HCT116 (cell line): ENCODE measurements at regions not wholly inside any gene's neighbourhood (a gene's known extent, or its start where the extent isn't known, plus 50 kb on each side); places are given as distances from the start of the nearest gene placed in this dataset.

Source experiments
- ATAC-seq: fragments of 200-7000 bp; cut with Tn5 transposase; 2 replicates; pipeline ENCODE4 v1.9.1; 2020; ENCODE audit warnings: mild to moderate bottlenecking, moderate library complexity
- BruUV-seq: library from RNA; stranded (reverse); fragments of 400-500 nt; replicated peaks from 2 replicates; lab custom pipeline; 2021; lab: Mats Ljungman, UMichigan
- CTCF ChIA-PET: fragments of 300-600 bp; sonication (Branson Sonifier 250); formaldehyde crosslinking; loops from one replicate; lab custom pipeline; 2021; ENCODE audit warnings: antibody characterized with exemption; lab: Charles Lee
- POLR2A ChIA-PET: fragments of 300-600, 350-600 bp; sonication (Branson Sonifier 250); formaldehyde crosslinking; loops from one replicate; lab custom pipeline; 2021; ENCODE audit warnings: antibody characterized with exemption; lab: Charles Lee
- RAD21 ChIA-PET, 2 experiments: fragments of 300-600 bp; sonication (Branson Sonifier 250); formaldehyde crosslinking; loops; one replicate each; lab custom pipeline; 2023; ENCODE audit warnings: low total read pairs in 2 of 2; ENCODE audit not compliant: uncharacterized antibody in 2 of 2, unreplicated experiment in 2 of 2, low non-redundant PET in 1 of 2; lab: Charles Lee
- DNase-seq: peaks from one replicate; pipeline ENCODE4 v3.0.0-alpha.2; 2010; ENCODE audit warnings: low read depth, low spot score
- H2AFZ ChIP-seq: fragments of 200-600 bp; shearing (Covaris generic), sonication (generic); 2 replicates; pipeline ENCODE4 v1.6.1; 2017; ENCODE audit warnings: low read depth, mixed run types, mixed read lengths, antibody characterized with exemption, low read length; ENCODE audit not compliant: poor library complexity, severe bottlenecking
- H3K27ac ChIP-seq: 2 replicates; pipeline ENCODE4 v1.5.1; 2012; ENCODE audit warnings: low read depth, low read length
- H3K27me3 ChIP-seq: fragments of 200-600 bp; sonication (generic); 2 replicates; pipeline ENCODE4 v1.6.1; 2016; ENCODE audit warnings: mixed run types, low read length, mixed read lengths; ENCODE audit not compliant: insufficient read depth
- H3K36me3 ChIP-seq, 2 experiments: fragments of 200-500 bp in 1 of 2; fragments of 200-600 bp in 1 of 2; sonication (Bioruptor generic) in 1 of 2; sonication (generic) in 1 of 2; 2 replicates each; pipeline versions ENCODE4 v1.5.1 to v1.6.1; 2014 to 2016; ENCODE audit warnings: low read length in 2 of 2, inconsistent platforms in 1 of 2, mixed read lengths in 1 of 2, mixed run types in 1 of 2; ENCODE audit not compliant: insufficient read depth in 2 of 2, control insufficient read depth in 1 of 2
- H3K4me1 ChIP-seq, 2 experiments: fragments of 200-600 bp in 1 of 2; sonication (generic) in 1 of 2; 2 replicates each; pipeline versions ENCODE4 v1.5.1 to v1.6.1; 2012 to 2017; ENCODE audit warnings: low read length in 2 of 2, inconsistent platforms in 1 of 2, mild to moderate bottlenecking in 1 of 2, mixed read lengths in 1 of 2, mixed run types in 1 of 2, moderate library complexity in 1 of 2; ENCODE audit not compliant: insufficient read depth in 2 of 2, control insufficient read depth in 1 of 2
- H3K4me2 ChIP-seq: fragments of 200-600 bp; sonication (generic); 2 replicates; pipeline ENCODE4 v1.6.1; 2017; ENCODE audit warnings: mixed run types, low read length, mixed read lengths
- H3K4me3 ChIP-seq, 2 experiments: fragments of 200-600 bp in 1 of 2; sonication (generic) in 1 of 2; replicated peaks in 1 of 2; 2 replicates each; pipeline ENCODE4 v1.5.1; 2011 to 2016; ENCODE audit warnings: low read length in 2 of 2, control low read depth in 1 of 2, low read depth in 1 of 2, mild to moderate bottlenecking in 1 of 2, mixed read lengths in 1 of 2, mixed run types in 1 of 2
- H3K79me2 ChIP-seq: fragments of 200-600 bp; sonication (generic); 2 replicates; pipeline ENCODE4 v1.6.1; 2017; ENCODE audit warnings: mild to moderate bottlenecking, mixed run types, low read length, moderate library complexity, mixed read lengths; ENCODE audit not compliant: insufficient read depth
- H3K9ac ChIP-seq: fragments of 200-600 bp; sonication (generic); 2 replicates; pipeline ENCODE4 v1.6.1; 2016; ENCODE audit warnings: low read length, mixed read lengths
- H3K9me2 ChIP-seq: fragments of 200-600 bp; sonication (generic), shearing (Covaris generic); 2 replicates; pipeline ENCODE4 v1.6.1; 2017; ENCODE audit warnings: mixed run types, mild to moderate bottlenecking, moderate library complexity; ENCODE audit not compliant: insufficient read depth
- H3K9me3 ChIP-seq, 2 experiments: fragments of 200-500 bp in 1 of 2; fragments of 200-600 bp in 1 of 2; sonication (Bioruptor generic) in 1 of 2; sonication (generic) in 1 of 2; 2 replicates each; pipeline ENCODE4 v1.6.1; 2014 to 2017; ENCODE audit warnings: low read length in 2 of 2, mixed read lengths in 2 of 2, inconsistent platforms in 1 of 2, low read depth in 1 of 2, mild to moderate bottlenecking in 1 of 2, mixed run types in 1 of 2, moderate library complexity in 1 of 2; ENCODE audit not compliant: control insufficient read depth in 1 of 2, insufficient read depth in 1 of 2
- H4K20me1 ChIP-seq: fragments of 200-600 bp; sonication (generic), shearing (Covaris generic); 2 replicates; pipeline ENCODE4 v1.6.1; 2017; ENCODE audit warnings: mixed run types, mild to moderate bottlenecking, moderate library complexity; ENCODE audit not compliant: insufficient read depth
- ATF3 ChIP-seq: IDR thresholded peaks from 2 replicates; pipeline ENCODE4 v1.6.1; 2012
- CEBPB ChIP-seq: IDR thresholded peaks from 2 replicates; pipeline ENCODE4 v1.6.1; 2012; ENCODE audit warnings: low read depth
- EZH2 ChIP-seq: fragments of 200-600 bp; sonication (generic); IDR thresholded peaks from 2 replicates; pipeline ENCODE4 v1.6.1; 2017; ENCODE audit warnings: antibody characterized with exemption, mixed run types
- FOSL1 ChIP-seq: IDR thresholded peaks from 2 replicates; pipeline ENCODE4 v1.6.1; 2012; ENCODE audit warnings: low read depth
- JUND ChIP-seq: IDR thresholded peaks from 2 replicates; pipeline ENCODE4 v1.6.1; 2012
- MAX ChIP-seq: IDR thresholded peaks from 2 replicates; pipeline ENCODE4 v1.6.1; 2012
- POLR2A ChIP-seq: IDR thresholded peaks from 2 replicates; pipeline ENCODE4 v1.7.0; 2011; ENCODE audit warnings: borderline replicate concordance; ENCODE audit not compliant: insufficient read depth, insufficient read length; ENCODE audit errors: extremely low read depth
- POLR2AphosphoS5 ChIP-seq: IDR thresholded peaks from 2 replicates; pipeline ENCODE4 v1.6.1; 2011; ENCODE audit warnings: mild to moderate bottlenecking, low read depth, low read length, moderate library complexity
- RAD21 ChIP-seq: IDR thresholded peaks from 2 replicates; pipeline ENCODE4 v1.6.1; 2012; ENCODE audit warnings: low read depth, mild to moderate bottlenecking
- SIN3A ChIP-seq: IDR thresholded peaks from 2 replicates; pipeline ENCODE4 v1.6.1; 2012; ENCODE audit warnings: low read depth
- SP1 ChIP-seq: IDR thresholded peaks from 2 replicates; pipeline ENCODE4 v1.6.1; 2012; ENCODE audit warnings: low read depth
- SRF ChIP-seq: IDR thresholded peaks from 2 replicates; pipeline ENCODE4 v1.6.1; 2012; ENCODE audit warnings: low read depth
- TCF7L2 ChIP-seq: IDR thresholded peaks from 2 replicates; pipeline ENCODE4 v1.7.0; 2011; ENCODE audit warnings: borderline replicate concordance, inconsistent platforms; ENCODE audit not compliant: insufficient read depth, insufficient read length; ENCODE audit errors: extremely low read depth
- YY1 ChIP-seq: IDR thresholded peaks from 2 replicates; pipeline ENCODE4 v1.6.1; 2011; ENCODE audit warnings: low read length, low read depth, moderate library complexity, mild to moderate bottlenecking; ENCODE audit not compliant: insufficient replicate concordance; ENCODE audit errors: extremely low read depth
- ZBTB33 ChIP-seq: IDR thresholded peaks from 2 replicates; pipeline ENCODE4 v1.6.1; 2011; ENCODE audit warnings: mild to moderate bottlenecking, low read length, moderate library complexity; ENCODE audit not compliant: insufficient replicate concordance; ENCODE audit errors: extremely low read depth
- intact Hi-C: fragments of 100-400 bp; cut with micrococcal nuclease; formaldehyde crosslinking; loops from 2 replicates; pipeline ENCODE4 v1.10.0; 2022

GRCh38 chr2:122851972-122852531 lies 1096.6 kb downstream of the TSN start (continued):
- TF ChIP-seq ZBTB33 (no peak), SRF (no peak), FOSL1 (no peak), POLR2A (no peak), JUND (no peak), TCF7L2 (no peak)
- TF ChIP-seq, all 23 proteins: peak for 0

GRCh38 chr2:122856696-122857095 lies 1101.2 kb downstream of the TSN start:
- Histone ChIP-seq H3K9me2 (no peaks in the 10 kb centered on the region), H3K4me1 (no peaks in the 10 kb centered on the region), H3K27ac (no peak overlapping the region), H2AFZ (no peak overlapping the region), H3K9ac (no peak overlapping the region), H3K4me2 (no peak overlapping the region), H4K20me1 (no peaks in the 10 kb centered on the region), H3K9me3 (peaks cover 9% of the 10 kb centered on the region in 2 experiments; a peak in 2 of 4 replicates), H3K27me3 (no peaks in the 10 kb centered on the region), H3K36me3 (no peaks in the 10 kb centered on the region), H3K79me2 (no peaks in the 10 kb centered on the region), H3K4me3 (no peak overlapping the region)
- intact Hi-C loops = no loop called here
- ChIA-PET CTCF (no interaction called here), POLR2A (no interaction called here), RAD21 (no interaction called here)
- DNase-seq = no peak
- no peak for ATAC-seq
- no peak for TF ChIP-seq MAX
- TF ChIP-seq EZH2 = no peak
- TF ChIP-seq YY1 = no peak
- TF ChIP-seq FOSL1 = no peak
- no peak for TF ChIP-seq POLR2AphosphoS5
- no peak for TF ChIP-seq CEBPB
- TF ChIP-seq ATF3 = no peak
- TF ChIP-seq RAD21 = no peak
- no peak for TF ChIP-seq SRF
- no peak for TF ChIP-seq SP1
- TF ChIP-seq SIN3A = no peak
- no TSS peak for BruUV-seq
